HG02938 (cell line): ENCODE measurements at regions not wholly inside any gene's neighbourhood (a gene's known extent, or its start where the extent isn't known, plus 50 kb on each side); places are given as distances from the start of the nearest gene placed in this dataset.

ENCODE experiments used
- ATAC-seq: cut with Tn5 transposase; IDR thresholded peaks from one replicate; pipeline ENCODE4 v1.9.1; 2021; ENCODE audit warnings: mild to moderate bottlenecking, moderate library complexity; ENCODE audit not compliant: unreplicated experiment

DNA sequence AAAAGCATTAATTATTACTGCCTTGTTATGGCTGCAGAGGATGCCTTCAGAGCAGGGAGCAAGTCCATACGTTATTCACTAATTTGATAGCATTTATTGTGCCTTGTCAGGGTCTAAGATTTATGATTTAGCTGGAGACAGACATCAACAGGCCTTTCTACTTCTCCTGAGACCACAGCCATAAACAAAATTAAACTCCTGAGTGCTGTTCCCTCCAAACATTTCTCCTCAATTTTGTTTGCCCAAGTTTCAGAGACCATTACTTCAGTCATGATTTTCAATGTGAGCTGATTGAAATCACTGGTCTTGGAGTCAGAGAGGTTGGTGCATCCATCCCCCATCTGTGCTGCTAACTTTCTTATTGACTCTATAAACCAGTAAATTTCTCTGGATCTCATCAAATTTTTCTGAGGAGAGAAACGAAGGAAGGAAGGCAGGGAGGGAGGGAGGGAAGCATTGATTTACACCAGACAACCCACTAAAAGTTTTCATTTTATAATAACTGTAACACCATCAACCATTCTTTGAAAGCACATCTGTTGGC lies 423.6 kb upstream of the CDH11 start:
- no peak for ATAC-seq

DNA sequence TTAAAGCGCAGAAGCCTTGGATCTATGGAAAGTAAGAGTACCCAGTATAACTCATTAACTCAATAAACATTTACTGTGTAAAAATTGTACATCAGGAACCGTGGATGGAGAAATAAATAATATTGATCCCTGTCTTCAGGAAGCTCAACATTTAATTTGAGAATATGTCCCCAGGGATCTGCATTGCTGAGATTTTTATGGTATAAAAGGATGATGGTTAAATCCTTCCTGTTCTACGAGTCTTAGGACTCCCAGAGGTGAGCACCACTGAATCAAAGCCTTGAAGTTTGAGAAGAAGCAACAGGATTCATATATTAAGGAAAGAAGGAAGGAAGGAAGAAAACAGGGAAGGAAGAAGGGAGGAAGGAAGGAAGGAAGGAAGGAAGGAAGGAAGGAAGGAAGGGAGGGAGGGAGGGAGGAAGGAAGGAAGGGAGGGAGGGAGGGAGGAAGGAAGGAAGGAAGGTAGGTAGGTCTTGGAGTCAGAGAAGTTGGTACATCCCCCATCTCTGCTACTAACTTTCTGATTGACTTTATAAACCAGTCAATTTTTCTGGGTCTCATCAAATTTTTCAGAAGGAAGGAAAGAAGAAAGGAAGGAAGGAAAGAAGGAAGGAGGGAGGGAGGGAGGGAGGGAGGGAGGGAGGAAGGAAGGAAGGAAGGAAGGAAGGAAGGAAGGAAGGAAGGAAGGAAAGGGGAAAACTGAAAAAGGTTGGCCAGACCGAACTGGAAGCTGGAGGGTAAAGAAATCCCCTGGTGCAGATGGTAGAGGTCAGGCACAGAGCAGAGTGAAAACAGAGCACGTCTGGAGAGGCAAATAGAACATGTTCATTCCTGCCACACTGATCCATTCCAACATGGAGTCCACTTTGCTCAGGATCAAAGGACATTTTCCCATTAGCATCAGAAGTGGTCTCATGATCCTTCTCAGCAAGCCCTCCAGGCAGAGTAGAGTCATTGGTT lies 422.2 kb upstream of the CDH11 start:
- ATAC-seq, result no peak

GRCh38 chr16:65541646-65542045 lies 419.8 kb upstream of the CDH11 start:
- no peak for ATAC-seq

GRCh38 chr16:65540901-65541300 lies 419.0 kb upstream of the CDH11 start:
- no peak for ATAC-seq

DNA sequence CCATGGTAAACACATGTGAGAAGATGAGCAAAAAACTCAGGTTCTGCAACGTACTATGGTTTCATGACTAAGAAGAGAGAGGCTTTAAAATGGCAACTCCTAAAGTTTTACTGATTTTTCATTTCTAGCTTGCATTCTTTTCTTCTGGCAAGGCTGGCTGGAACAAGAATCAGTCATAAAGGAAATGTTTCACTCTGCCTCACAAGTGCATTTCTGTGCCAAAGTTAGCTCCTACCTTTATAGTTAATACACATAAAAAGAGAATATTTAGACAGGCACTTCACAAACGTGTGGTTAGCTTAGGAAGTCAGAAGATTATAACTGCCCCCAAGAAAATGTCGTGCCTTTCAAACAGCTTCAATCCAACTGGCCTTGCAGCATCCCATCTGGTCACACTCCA lies 417.1 kb upstream of the CDH11 start:
- ATAC-seq, result no peak

DNA sequence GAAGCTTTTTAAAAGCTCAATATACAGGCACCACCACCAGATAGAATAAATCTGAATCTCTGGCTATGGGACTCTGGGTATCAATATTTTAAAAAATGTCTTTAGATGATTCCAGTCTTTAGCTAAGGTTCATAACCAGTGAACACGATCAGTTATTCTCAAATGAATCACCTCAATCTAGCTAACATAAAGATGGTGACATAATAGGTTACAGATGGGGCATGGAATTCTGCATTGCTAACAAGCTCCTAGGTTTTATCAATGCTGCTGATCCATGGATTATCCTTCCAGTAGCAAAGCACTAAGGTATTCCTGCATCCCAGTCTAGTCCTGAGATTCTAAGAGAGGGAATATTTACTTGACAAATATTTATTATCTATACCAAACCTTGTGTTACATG lies 415.5 kb upstream of the CDH11 start:
- ATAC-seq, result no peak

- ATAC-seq, result no peak
Measured at GRCh38 chr16:65534121-65534528, 412.3 kb upstream of the CDH11 start.

- ATAC-seq, result no peak
Measured at GRCh38 chr16:65532846-65533245, 411.0 kb upstream of the CDH11 start.

GRCh38 chr16:65532258-65532657 lies 410.4 kb upstream of the CDH11 start:
- no peak for ATAC-seq

DNA sequence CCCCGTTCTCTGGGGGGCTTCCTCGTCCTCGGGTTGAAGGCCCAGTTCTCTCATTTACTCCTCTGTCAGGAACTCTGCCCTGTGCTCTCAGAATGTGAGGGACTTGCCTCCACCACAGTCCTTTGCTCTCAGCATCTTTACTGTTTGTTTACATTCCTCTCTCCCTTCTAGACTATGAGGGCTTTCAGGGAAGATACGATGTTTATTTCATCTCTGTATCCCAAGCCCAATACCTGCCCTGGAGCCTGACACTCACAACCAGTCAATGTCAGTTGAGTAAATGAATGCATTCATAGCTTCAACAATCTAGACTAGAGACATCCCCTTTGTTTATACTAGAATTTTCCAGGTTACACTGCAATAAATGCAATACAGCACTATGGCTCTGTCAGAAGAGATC lies 409.6 kb upstream of the CDH11 start:
- no peak for ATAC-seq

DNA sequence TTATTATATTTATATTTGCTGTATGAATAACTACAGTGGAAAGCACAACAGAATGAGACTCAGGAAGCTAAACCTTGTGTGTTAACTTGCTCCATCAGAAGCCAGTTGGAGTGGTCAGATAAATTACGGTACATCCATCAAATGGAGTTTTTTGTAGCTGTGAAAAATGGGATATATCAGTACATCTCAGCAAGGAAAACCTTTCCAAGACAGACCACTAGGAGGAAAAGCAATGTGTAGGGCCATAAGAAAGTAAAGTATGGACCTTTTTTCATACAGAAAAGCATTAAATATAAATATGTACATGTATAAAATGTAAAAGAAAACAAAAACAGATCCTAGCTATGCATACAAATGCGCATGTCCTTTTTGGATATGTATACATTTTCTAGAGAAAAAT lies 403.8 kb upstream of the CDH11 start:
- no peak for ATAC-seq

DNA sequence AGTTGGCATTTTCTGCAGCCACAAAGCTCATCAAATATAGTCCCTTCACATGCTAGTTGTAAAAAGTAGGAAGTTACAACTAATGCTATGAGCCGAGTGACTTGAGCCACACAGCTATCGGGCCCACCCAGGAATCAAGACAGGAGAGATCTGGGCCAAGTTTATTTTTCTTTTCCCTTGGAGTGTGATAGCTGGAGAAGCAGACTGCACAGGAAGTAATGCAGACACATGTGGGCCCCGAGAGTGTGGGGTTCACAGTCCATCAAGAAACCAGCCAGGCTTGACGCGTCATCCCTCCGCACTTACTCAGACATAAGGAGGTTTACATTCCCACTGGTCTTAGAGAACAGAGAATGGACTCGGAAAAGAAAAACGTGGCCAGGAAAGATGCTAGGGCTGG lies 403.1 kb upstream of the CDH11 start:
- ATAC-seq, result no peak

DNA sequence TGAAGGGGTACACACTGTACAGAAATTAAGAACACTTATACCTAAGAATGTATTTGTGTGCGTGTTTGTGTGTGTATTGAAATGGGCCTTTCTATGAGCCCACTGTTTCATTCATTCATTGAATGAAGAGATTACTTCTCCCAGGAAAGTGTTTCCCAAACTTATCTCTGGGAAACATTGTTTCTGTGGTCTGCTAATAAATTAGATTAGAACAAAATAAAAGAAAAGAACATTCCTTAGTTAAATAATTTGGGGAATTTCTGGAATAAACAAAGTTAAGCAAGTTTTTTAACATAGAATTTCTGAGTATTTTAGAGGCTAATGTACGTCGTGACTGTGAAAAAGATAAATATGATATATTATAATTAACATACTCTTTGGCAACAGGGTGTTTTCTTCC lies 402.4 kb upstream of the CDH11 start:
- ATAC-seq, result no peak

DNA sequence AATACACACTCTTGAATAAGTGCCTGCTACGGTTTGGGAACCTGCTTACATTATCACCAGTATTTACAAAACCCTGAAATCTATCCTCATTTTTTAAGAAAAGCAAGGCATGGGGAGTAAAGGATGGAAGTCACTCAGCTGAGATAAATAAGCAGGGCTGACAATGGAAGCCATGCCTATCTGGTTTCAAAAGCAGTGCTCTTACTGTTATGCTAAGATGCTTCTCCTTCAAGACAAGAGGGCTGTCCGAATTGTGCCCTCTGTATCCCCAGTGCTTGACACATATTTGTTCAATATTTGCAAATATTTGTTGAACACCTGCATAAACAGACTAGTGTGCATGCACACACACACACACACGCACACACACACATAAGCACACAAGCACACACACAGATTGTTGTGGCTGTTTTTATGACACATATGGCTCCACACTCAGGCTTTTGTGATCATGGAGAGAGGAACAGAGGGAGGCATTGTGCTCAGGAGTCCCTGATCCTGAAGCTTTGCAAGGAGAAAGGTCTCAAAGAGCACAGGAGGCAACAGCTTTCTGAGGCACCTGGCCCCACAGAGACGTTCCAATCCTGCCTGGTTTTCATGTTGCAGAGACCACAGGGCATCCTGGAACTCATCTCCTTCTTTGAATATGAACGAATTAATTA lies 401.6 kb upstream of the CDH11 start:
- no peak for ATAC-seq

DNA sequence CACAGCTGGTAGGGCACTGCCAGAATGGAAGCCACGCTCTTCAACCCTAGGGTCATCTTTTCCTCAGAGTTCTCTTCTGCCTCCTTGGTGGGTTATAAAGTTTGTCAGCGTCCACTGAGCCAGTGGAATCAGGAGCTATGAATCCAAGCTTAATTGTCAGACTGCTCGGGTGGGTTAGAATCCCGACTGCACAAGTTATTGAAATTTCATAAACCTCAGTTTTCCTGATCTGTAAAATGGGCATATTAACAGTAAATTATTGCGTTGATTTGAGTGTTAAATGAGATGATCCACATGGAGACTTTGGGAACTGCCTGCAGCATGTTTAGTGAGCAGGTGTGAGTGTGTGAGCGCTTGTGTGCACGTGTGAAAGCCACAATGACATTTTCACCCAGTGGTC lies 400.5 kb upstream of the CDH11 start:
- no peak for ATAC-seq

DNA sequence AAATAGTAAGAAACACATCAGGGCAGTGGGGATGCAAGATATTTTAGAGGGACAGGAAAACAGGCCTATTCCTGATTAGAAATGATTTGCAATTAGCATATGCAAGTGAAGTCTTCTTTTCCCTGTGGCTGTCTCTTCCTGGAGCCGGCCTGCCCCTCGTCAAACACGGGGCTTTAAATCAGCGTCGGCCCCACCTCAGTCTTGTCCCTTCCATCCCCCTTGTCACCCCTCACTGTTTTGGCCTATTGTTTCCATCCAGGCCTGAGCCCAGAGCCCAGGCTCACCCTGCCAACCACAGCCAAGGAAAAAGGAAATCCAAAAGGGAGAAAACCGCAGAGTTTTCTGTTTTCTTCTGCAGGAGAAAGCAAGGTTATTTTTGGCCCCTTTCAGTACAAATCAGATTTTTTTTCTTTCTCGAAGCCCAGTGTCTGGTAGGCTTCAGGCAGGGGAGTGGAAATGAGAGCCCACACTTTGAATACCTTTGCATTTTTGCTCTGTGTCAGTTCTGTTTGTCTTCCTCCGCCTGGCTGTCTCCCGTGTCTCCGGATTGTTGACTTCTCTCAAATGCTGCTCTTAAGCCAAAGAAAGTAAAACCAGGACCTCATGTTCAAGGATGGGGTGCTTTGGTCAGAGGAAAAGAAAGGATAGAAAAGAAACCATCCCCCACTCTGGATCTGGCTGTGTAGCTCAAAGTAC lies 399.9 kb upstream of the CDH11 start:
- no peak for ATAC-seq

GRCh38 chr16:65519402-65519801 lies 397.5 kb upstream of the CDH11 start:
- no peak for ATAC-seq

GRCh38 chr16:65515193-65515592 lies 393.3 kb upstream of the CDH11 start:
- no peak for ATAC-seq

DNA sequence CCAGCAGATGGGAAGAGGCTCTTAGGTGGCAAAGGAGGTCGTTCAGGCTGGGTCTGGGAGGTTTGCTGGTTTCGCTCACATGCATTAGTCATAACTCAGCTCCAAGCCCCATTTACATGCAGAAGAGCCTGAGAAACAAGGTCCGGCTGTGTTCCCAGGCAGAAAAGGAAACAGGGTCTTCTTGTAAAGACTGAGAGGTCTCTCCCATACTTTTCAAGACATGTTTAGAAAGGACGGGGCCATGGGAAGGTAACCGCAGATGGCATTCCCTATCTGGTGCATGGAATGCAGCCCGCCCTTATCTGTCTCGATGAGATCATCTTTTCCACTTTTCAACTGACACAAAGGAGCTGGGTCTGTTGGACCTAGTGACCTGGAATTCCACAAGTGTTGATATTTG lies 389.0 kb upstream of the CDH11 start:
- no peak for ATAC-seq

- ATAC-seq, result no peak
Measured at GRCh38 chr16:65510241-65510640, 388.4 kb upstream of the CDH11 start.

- no peak for ATAC-seq
Measured at GRCh38 chr16:65509172-65509571, 387.3 kb upstream of the CDH11 start.
